ENCODE measurements at regions not wholly inside any gene's neighbourhood (a gene's known extent, or its start where the extent isn't known, plus 50 kb on each side); places are given as distances from the start of the nearest gene placed in this dataset.
"Not testable (repeated sequence)": the region's sequence is repeated elsewhere in the genome, so short reads cannot be mapped to it uniquely, and the experiment has no call there.

GRCh38 chr7:153409567-153410342 is 642.4 kb upstream of the DPP6 start:
- not testable (repeated sequence) for ATAC-seq

- not testable (repeated sequence) for ATAC-seq
These were observed 641.1 kb upstream of the DPP6 start for GRCh38 chr7:153410997-153411642.

GRCh38 chr7:153412114-153412823 is 639.9 kb upstream of the DPP6 start:
- ATAC-seq: not testable (repeated sequence)

GRCh38 chr7:153412824-153413198 is 639.4 kb upstream of the DPP6 start:
- ATAC-seq: not testable (repeated sequence)

GRCh38 chr7:153413199-153413539 is 639.0 kb upstream of the DPP6 start:
- ATAC-seq: no peak

GRCh38 chr7:153413540-153414287 is 638.5 kb upstream of the DPP6 start:
- ATAC-seq: no peak

- no peak for ATAC-seq
These were observed 637.9 kb upstream of the DPP6 start for GRCh38 chr7:153414288-153414629.

GRCh38 chr7:153415632-153416031 is 636.6 kb upstream of the DPP6 start:
- no peak for ATAC-seq

- no peak for ATAC-seq
These were observed 629.6 kb upstream of the DPP6 start for GRCh38 chr7:153422291-153423209.

- ATAC-seq: no peak
These were observed 629.0 kb upstream of the DPP6 start for GRCh38 chr7:153423210-153423590.

GRCh38 chr7:153430931-153431330 is 621.3 kb upstream of the DPP6 start:
- no peak for ATAC-seq

GRCh38 chr7:153432063-153432462 is 620.1 kb upstream of the DPP6 start:
- no peak for ATAC-seq

- ATAC-seq: no peak
These were observed 619.0 kb upstream of the DPP6 start for GRCh38 chr7:153433223-153433622.

- no peak for ATAC-seq
These were observed 611.5 kb upstream of the DPP6 start for GRCh38 chr7:153440715-153441114.

- ATAC-seq: no peak
These were observed 609.0 kb upstream of the DPP6 start for GRCh38 chr7:153443032-153443701.

- no peak for ATAC-seq
These were observed 607.6 kb upstream of the DPP6 start for GRCh38 chr7:153444641-153445040.

GRCh38 chr7:153445641-153446040 is 606.6 kb upstream of the DPP6 start:
- no peak for ATAC-seq

- ATAC-seq: no peak
These were observed 605.7 kb upstream of the DPP6 start for GRCh38 chr7:153446490-153446889.

- ATAC-seq: no peak
These were observed 605.2 kb upstream of the DPP6 start for GRCh38 chr7:153447011-153447410.

GRCh38 chr7:153452661-153453060 is 599.5 kb upstream of the DPP6 start:
- no peak for ATAC-seq

GRCh38 chr7:153454306-153454705 is 597.9 kb upstream of the DPP6 start:
- no peak for ATAC-seq

- no peak for ATAC-seq
These were observed 594.5 kb upstream of the DPP6 start for GRCh38 chr7:153457746-153458145.

All from esophagus mucosa (tissue), 1 donor.